Mesothelial cell of epicardium (in vitro differentiated cells): ENCODE measurements at regions not wholly inside any gene's neighbourhood (a gene's known extent, or its start where the extent isn't known, plus 50 kb on each side); places are given as distances from the start of the nearest gene placed in this dataset.
"Not testable (repeated sequence)": the region's sequence is repeated elsewhere in the genome, so short reads cannot be mapped to it uniquely, and the experiment has no call there.

Experiments
- DNase-seq, 2 experiments: peaks; one replicate each; pipeline ENCODE4 v3.0.0; 2021; ENCODE audit warnings: low spot score in 2 of 2; ENCODE audit not compliant: unreplicated experiment in 2 of 2
- H3K27ac Mint-ChIP-seq: 2 replicates; pipeline ENCODE4 v1.8.0; 2021; ENCODE audit warnings: mixed read lengths
- H3K27me3 Mint-ChIP-seq: 2 replicates; pipeline ENCODE4 v1.8.0; 2021; ENCODE audit warnings: low read depth, mixed read lengths
- H3K36me3 Mint-ChIP-seq: 2 replicates; pipeline ENCODE4 v1.8.0; 2021; ENCODE audit warnings: mixed read lengths
- H3K4me1 Mint-ChIP-seq: 2 replicates; pipeline ENCODE4 v1.8.0; 2021; ENCODE audit warnings: mixed read lengths
- H3K4me3 Mint-ChIP-seq: 2 replicates; pipeline ENCODE4 v1.8.0; 2021; ENCODE audit warnings: mild to moderate bottlenecking, moderate library complexity, mixed read lengths
- H3K9me3 Mint-ChIP-seq: 2 replicates; pipeline ENCODE4 v1.8.0; 2021; ENCODE audit warnings: mixed read lengths
- TF ChIP-seq, protein P1 (sequence below): fragments of 200-600 bp; sonication (generic); IDR thresholded peaks from one replicate; pipeline ENCODE4 v1.5.0; 2021; ENCODE audit warnings: antibody characterized with exemption; ENCODE audit not compliant: unreplicated experiment

DNA sequence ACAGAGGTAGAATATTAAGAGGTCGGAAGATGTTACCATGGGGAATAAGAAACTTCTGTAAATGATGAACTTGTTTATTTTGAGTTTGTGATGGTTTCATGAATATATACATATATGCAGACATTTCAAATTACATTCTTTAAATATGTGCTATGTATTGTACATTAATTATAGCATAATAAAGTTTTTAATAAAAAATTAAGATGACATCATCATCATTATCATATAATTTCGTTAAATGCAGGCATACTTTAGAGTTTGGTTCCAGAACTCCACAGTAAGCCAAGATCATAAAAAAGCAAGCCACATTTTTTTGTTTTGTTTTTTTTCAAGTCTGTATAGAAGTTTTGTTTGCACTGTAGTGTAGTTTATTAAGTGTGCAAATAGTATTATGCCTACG, 1403.5 kb downstream of the EFNA5 start:
- no peak for DNase-seq
- TF ChIP-seq, protein P1, sequence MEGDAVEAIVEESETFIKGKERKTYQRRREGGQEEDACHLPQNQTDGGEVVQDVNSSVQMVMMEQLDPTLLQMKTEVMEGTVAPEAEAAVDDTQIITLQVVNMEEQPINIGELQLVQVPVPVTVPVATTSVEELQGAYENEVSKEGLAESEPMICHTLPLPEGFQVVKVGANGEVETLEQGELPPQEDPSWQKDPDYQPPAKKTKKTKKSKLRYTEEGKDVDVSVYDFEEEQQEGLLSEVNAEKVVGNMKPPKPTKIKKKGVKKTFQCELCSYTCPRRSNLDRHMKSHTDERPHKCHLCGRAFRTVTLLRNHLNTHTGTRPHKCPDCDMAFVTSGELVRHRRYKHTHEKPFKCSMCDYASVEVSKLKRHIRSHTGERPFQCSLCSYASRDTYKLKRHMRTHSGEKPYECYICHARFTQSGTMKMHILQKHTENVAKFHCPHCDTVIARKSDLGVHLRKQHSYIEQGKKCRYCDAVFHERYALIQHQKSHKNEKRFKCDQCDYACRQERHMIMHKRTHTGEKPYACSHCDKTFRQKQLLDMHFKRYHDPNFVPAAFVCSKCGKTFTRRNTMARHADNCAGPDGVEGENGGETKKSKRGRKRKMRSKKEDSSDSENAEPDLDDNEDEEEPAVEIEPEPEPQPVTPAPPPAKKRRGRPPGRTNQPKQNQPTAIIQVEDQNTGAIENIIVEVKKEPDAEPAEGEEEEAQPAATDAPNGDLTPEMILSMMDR = no peak
- Mint-ChIP-seq H3K27ac (no peak overlapping the region), H3K4me1 (peaks cover 5% of the 10 kb centered on the region), H3K9me3 (peaks cover 3% of the 10 kb centered on the region), H3K4me3 (no peak overlapping the region), H3K36me3 (no peaks in the 10 kb centered on the region), H3K27me3 (no peaks in the 10 kb centered on the region)

DNA sequence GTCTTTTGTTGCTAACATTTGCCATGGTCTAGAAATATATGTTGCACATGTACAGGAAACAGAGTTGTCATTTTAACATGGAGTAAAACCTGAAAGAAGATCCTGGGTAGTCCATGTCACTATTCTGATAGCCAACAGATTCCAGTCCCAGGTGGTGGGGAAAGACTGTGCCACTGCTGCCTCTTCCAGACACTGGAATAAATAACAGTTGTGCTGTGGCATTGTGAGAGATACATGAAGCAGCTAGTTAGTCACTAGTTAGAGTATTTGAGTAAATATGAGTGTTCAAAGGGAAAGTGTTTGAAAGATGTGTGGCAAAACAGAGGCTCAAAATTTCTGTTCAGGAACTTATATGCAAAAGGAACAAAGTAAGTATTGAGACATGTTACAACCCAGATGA, 1408.3 kb downstream of the EFNA5 start:
- Mint-ChIP-seq H3K27ac (no peak overlapping the region), H3K4me3 (no peak overlapping the region), H3K9me3 (no peaks in the 10 kb centered on the region), H3K36me3 (no peaks in the 10 kb centered on the region), H3K27me3 (no peaks in the 10 kb centered on the region), H3K4me1 (no peaks in the 10 kb centered on the region)
- no peak for DNase-seq
- TF ChIP-seq, protein P1 = no peak

DNA sequence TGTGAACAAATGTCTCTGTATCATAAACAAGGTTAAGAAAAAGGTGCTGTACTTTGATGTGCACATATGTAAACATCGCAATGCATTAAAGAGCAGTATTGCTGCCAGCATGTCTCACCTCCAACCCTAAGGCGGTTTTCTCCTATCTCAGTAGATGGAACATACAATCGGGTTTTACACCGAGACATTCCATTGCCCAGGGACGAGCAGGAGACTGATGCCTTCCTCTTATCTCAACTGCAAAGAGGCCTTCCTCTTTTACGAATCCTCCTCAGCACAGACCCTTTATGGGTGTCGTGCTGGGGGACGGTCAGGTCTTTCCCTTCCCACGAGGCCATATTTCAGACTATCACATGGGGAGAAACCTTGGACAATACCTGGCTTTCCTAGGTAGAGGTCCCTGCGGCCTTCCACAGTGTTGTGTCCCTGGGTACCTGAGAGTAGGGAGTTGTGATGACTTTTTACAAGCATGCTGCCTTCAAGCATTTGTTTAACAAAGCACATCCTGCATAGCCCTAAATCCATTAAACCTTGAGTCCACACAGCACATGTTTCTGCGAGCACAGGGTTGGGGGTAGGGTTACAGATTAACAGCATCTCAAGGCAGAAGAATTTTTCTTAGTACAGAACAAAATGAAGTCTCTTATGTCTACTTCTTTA, 1411.2 kb downstream of the EFNA5 start:
- not testable (repeated sequence) for H3K36me3 Mint-ChIP-seq, H3K9me3 Mint-ChIP-seq, H3K4me1 Mint-ChIP-seq, H3K27ac Mint-ChIP-seq, H3K27me3 Mint-ChIP-seq, H3K4me3 Mint-ChIP-seq, DNase-seq

DNA sequence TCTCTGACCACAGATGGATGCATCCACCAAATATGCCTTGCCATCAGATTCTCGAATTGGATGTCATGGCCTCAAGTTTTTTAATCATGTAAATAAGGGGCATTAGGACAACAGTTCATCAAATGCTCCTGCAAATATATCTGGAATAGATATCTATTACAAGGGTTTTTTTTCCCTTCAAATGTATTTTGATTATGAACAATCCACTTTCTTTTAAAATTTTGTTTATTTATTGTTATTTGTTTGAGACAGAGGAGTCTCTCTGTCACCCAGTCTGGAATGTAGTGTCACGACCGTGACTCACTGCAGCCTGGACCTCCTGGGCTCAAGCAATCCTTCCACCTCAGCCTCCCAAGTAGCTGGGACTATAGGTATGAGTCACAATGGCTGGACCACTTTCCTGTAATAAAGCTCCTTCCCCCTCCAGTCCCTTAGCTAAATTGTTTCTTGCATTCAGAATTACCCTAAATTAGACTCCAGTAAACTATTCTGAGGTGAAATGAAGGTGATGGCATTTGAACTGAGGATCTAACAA, 1412.1 kb downstream of the EFNA5 start:
- H3K27ac Mint-ChIP-seq = no peak overlapping the region
- H3K27me3 Mint-ChIP-seq = no peaks in the 10 kb centered on the region
- DNase-seq = no peak
- H3K36me3 Mint-ChIP-seq = no peaks in the 10 kb centered on the region
- H3K9me3 Mint-ChIP-seq = peaks cover 9% of the 10 kb centered on the region
- TF ChIP-seq, protein P1 = no peak
- H3K4me1 Mint-ChIP-seq = no peaks in the 10 kb centered on the region
- no peak overlapping the region for H3K4me3 Mint-ChIP-seq

DNA sequence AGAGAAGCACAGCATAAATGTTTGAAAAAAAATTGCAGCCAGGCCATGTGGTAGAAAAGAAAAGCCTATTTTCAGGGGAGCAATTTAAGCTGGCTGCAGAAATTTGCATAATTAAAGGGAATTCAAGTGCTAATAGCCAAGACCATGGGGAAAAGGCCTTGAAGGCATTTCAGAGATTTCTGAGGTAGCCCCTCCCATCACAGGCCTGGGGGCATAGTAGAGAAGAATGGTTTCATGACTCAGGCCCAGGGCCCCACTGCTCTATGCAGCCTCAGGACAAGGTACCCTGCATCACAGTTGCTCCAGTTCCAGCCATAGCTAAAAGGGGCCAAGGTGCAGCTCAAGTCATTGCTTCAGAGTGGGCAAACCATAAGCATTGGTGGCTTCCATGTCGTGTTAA, 1416.0 kb downstream of the EFNA5 start:
- no peak for DNase-seq
- peaks cover 15% of the 10 kb centered on the region for H3K9me3 Mint-ChIP-seq
- H3K27me3 Mint-ChIP-seq = no peaks in the 10 kb centered on the region
- no peak overlapping the region for H3K27ac Mint-ChIP-seq
- no peak overlapping the region for H3K4me3 Mint-ChIP-seq
- no peaks in the 10 kb centered on the region for H3K36me3 Mint-ChIP-seq
- TF ChIP-seq, protein P1 = no peak
- no peaks in the 10 kb centered on the region for H3K4me1 Mint-ChIP-seq

DNA sequence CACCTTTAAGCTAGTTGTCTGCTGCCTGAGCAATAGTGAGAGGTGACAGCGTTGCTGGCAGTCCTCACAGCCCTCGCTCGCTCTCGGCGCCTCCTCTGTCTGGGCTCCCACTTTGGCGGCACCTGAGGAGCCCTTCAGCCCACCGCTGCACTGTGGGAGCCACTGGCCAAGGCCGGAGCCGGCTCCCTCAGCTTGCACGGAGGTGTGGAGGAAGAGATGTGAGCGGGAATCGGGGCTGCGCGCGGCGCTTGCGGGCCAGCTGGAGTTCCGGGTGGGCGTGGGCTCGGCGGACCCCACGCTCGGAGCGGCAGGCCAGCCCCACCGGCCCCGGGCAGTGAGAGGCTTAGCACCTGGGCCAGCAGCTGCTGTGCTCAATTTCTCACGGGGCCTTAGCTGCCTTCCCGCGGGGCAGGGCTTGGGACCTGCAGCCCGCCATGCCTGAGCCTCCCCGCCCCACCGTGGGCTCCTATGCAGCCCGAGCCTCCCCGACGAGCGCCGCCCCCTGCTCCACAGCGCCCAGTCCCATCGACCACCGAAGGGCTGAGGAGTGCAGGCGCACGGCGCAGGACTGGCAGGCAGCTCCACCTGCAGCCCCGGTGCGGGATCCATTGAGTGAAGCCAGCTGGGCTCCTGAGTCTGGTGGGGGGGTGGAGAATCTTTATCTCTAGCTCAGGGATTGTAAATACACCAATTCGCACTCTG, 1424.5 kb downstream of the EFNA5 start:
- H3K9me3 Mint-ChIP-seq, H3K4me1 Mint-ChIP-seq, H3K27me3 Mint-ChIP-seq, H3K27ac Mint-ChIP-seq, H3K4me3 Mint-ChIP-seq, DNase-seq, H3K36me3 Mint-ChIP-seq: not testable (repeated sequence)
